ELF-1 (cell line): ENCODE measurements at regions not wholly inside any gene's neighbourhood (a gene's known extent, or its start where the extent isn't known, plus 50 kb on each side); places are given as distances from the start of the nearest gene placed in this dataset.
"Not testable (repeated sequence)": the region's sequence is repeated elsewhere in the genome, so short reads cannot be mapped to it uniquely, and the experiment has no call there.

ENCODE experiments used
- DNase-seq: peaks from one replicate; pipeline ENCODE4 v3.0.0-alpha.2; 2016; ENCODE audit warnings: low read depth, low spot score

DNA sequence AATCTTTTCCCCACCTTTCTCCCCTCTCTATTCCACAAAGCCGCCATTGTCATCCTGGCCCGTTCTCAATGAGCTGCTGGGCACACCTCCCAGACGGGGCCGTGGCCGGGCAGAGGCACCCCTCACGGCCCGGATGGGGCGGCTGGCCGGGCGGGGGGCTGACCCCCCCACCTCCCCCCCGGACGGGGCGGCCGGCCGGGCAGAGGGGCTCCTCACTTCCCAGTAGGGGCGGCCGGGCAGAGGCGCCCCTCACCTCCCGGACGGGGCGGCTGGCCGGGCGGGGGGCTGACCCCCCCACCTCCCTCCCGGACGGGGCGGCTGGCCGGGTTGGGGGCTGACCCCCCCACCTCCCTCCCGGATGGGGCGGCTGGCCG, 85.6 kb downstream of the OR2B2 start:
- not testable (repeated sequence) for DNase-seq

DNA sequence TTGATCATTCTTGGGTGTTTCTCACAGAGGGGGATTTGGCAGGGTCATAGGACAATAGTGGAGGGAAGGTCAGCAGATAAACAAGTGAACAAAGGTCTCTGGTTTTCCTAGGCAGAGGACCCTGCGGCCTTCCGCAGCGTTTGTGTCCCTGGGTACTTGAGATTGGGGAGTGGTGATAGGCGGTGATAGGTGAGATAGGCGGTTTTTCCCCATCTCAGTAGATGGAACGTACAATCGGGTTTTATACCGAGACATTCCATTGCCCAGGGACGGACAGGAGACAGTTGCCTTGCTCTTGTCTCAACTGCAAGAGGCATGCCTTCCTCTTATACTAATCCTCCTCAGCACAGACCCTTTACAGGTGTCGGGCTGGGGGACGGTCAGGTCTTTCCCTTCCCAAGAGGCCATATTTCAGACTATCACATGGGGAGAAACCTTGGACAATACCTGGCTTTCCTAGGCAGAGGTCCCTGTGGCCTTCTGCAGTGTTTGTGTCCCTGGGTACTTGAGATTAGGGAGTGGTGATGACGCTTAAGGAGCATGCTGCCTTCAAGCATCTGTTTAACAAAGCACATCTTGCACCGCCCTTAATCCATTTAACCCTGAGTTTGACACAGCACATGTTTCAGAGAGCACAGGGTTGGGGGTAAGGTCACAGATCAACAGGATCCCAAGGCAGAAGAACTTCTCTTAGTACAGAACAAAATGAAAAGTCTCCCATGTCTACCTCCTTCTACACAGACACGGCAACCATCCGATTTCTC, 86.2 kb downstream of the OR2B2 start:
- peak; percentile 85 for DNase-seq

DNA sequence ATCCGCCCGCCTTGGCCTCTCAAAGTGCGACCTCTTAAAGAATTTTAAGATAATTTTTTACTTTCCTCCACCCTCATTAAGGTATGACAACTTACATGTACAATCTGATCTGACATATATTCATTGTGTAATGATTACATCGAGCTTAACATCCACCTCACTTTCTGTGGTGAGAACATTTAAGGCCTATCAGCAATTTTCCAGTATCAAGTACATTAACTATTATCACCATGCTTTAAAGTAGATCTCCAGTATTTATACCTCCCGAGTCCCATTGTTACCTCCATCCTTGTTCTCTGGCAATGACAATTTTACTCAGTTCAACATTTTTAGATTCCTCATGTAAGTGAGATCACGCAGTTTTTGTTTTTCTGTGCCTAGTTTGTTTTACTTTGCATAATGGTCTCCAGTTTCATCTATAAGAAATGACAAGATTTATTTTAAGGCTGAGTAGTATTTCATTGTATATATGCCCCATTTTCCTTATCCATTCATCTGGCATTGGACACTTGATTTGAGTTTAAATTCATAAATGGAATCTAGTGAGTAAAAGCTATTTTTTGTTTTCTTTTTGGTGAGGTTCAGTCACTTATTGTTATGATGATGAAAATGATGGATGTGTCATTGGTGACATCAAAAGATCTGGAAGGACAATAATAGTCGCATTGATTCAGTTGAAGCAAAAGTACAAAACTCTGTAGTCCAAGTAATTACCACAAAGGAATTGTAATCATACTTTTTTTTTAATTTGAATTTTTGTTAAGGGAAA, 87.0 kb downstream of the OR2B2 start:
- DNase-seq: no peak

DNA sequence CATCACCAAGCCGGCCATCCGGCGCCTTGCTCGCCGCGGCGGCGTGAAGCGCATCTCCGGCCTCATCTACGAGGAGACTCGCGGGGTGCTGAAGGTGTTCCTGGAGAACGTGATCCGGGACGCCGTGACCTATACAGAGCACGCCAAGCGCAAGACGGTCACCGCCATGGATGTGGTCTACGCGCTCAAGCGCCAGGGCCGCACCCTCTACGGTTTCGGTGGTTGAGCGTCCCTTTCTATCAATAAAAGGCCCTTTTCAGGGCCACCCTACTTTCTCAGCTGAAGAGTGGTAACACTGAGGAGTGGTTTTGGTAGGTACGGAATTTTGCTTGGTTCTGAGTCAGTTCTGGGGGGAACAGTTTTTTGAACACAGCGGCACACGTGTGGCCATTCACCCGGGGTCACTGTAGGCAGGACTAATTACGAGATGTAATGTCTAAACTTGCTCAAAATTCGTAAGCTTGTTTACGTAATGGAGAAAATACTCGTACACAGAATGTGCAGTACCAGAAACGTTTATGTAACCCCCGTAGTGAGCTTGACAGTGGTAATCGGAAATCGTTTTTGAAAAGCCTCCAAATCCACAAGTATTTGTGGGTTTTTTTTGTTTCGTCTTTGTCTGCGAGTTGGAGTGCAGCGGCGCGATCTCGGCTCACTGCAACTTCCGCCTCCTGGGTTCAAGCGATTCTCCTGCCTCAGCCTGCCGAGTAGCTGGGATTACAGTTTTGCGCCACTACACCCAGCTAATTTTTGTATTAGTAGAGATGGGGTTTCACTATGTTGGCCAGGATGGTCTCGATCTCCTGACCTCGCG, 87.8 kb downstream of the OR2B2 start:
- DNase-seq: peak; percentile 64

DNA sequence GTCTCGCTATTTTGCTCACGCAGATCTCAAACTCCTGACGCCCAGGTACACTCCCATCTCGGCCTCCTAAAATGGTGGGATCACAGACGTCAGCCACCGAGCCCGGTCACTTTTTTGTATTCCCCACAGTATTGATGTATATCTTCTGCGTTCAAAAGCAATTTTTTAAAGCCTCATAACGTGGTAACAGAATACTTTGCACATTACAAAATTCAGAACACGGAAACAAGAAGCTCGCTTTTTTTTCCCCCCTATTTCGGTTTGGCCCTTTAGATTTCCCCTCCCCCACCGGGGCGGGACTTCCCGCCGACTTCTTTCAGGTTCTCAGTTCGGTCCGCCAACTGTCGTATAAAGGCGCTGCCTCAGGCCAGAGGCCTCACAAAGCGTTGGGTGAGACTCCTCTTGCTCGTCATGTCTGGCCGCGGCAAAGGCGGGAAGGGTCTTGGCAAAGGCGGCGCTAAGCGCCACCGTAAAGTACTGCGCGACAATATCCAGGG, 88.4 kb downstream of the OR2B2 start:
- DNase-seq: peak; percentile 86

DNA sequence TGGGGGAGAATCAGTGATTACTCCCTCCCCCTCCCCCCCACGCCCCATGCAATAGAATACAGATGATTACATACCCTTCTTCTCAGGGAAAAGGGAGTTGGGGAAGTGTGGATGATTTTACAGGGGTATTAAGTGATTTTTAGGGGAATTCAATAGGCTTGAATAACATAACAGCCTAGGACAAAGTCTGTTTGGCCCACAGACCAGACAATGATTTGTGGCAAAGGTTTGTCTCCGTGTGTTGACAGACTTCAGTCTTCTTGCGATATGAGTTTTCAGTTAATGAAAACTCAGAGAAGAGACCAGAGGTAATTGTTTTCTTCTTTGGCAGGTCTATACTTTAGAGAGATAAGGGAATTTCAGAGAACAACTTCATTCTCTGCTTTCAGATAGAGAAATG, 95.3 kb downstream of the OR2B2 start:
- no peak for DNase-seq

DNA sequence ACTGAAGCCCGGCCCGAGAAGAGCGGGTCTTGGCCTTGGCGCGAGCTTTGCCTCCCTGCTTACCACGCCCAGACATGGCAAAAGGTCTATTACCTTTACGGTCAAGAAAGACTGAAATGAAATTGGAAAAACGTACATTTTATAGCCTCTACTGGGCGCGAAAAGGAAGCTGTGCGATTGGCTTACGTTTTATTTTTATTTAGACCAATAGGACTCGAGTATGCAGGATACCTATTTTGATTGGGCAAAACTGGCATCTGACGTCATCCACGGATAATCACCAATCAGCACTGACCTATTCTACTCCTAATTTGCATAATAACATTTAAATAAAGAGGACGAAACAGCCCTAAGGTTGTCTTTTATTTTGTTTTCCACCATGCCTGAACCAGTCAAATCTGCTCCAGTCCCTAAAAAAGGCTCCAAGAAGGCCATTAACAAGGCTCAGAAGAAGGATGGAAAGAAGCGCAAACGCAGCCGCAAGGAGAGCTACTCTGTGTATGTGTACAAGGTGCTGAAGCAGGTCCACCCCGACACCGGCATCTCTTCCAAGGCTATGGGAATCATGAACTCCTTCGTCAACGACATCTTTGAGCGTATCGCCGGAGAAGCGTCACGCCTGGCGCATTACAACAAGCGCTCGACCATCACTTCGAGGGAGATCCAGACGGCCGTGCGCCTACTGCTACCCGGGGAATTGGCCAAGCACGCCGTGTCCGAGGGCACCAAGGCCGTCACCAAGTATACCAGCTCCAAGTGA, 97.4 kb downstream of the OR2B2 start:
- peak; percentile 96 for DNase-seq

DNA sequence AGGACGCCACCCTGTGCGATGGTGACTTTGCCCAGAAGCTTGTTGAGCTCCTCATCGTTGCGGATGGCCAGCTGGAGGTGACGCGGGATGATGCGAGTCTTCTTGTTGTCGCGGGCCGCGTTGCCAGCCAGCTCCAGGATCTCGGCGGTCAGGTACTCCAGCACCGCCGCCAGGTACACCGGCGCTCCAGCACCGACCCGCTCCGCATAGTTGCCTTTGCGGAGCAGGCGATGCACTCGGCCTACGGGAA, 97.9 kb downstream of the OR2B2 start:
- not testable (repeated sequence) for DNase-seq

DNA sequence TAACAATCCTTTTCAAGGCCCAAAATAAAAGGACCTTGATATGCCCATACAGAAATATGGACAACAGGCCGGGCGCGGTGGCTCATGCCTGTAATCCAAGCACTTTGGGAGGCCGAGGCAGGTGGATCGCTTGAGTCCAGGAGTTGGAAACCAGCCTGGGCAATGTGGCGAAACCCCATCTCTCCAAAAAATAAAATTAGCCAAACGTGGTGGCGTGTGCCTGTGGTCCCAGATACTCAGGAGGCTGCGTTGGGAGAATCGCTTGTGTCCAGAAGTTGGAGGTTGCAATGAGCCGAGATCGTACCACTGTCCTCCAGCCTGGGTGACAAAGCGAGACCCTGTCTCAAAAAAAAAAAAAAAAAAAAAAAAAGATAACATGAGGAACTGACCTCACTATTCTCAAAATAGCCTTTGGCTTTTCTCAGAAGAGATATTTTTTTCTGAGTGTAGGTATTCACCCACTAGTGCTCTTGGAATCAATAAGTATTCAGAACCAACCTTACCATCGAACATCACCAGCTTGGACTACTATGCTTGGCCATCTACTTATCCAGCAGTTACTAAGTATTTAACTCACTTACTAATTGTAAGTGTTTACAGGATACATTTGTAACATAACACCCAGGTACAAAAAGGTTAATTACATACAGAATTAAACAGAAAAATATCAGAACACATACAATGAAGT, 99.2 kb downstream of the OR2B2 start:
- peak; percentile 82 for DNase-seq

DNA sequence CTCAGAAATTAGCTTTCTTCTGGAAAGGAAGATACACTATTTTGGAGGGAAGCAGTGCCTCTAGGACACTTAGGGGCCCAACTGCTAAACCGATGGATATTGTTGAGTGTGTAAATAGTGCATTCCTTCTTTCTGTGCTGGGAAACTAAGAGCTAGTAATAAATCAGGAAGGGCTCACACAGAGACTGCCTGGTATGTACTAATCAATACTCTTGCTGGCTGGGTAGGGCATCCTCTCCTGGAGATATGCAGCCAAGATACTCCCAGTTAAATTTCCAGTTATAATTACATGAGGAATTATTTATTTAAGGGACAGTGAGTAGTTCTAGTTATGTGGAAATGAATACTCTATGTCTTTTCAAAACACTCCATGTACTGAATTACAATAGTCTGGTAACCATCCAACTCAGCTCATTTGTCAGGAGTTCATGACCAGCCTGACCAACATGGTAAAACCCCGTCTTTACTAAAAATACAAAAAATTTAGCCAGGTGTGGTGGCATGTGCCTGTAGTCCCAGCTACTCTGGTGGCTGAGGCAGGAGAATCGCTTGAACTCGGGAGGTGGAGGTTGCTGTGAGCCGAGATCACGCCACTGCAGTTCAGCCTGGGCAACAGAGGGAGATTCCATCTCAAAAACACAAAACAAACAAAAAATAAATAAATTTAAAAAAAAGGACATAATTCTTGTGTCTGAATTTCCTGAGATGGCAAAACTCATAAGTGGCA, 100.0 kb downstream of the OR2B2 start:
- DNase-seq: peak; percentile 44

DNA sequence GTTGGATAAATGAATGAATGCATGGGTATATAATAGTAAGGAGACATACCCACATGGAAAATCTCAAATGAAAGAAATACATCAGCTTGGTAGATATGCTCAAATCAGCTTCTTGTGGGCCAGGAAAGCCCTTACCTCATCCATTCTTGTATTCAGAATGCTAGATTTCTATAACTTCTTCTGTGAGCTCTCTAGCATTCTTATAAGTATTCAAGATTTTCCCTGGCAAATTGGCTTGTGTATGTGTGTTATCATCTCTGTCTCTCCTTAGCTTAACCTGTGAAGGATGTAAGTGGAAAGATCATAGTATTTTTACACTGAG, 100.8 kb downstream of the OR2B2 start:
- no peak for DNase-seq

DNA sequence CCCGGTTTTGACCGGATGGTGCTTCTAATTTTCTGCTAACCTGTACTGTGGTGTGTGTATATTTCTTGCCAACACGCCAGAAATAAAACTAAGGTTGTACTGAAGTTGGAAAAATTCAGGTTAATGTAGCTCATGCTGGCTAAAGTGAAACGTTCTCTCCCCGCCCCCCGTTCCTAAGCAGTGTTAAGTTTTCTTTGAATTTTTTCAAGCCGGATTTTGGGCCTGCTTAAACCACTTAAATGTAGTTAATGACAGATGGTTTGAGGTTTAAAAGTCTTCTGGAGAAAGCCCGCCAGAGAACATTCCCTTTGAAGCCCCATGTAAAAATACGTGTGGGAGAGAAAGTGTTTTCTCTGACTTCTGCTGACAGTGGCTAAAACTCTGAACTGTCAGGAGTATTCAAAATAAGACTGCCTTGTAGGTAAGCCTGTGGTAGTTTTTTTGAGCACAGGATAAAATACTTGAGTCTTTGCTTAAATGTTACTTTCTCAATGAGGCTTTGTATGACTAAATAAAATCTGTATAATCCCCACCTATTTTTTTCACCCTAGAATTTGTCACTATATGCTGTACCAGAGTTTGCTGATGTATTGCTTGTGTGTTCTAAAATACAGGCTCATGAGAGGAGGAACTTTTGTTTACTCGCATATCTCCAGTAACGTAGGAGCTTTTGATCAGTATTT, 101.3 kb downstream of the OR2B2 start:
- DNase-seq: peak; percentile 66

DNA sequence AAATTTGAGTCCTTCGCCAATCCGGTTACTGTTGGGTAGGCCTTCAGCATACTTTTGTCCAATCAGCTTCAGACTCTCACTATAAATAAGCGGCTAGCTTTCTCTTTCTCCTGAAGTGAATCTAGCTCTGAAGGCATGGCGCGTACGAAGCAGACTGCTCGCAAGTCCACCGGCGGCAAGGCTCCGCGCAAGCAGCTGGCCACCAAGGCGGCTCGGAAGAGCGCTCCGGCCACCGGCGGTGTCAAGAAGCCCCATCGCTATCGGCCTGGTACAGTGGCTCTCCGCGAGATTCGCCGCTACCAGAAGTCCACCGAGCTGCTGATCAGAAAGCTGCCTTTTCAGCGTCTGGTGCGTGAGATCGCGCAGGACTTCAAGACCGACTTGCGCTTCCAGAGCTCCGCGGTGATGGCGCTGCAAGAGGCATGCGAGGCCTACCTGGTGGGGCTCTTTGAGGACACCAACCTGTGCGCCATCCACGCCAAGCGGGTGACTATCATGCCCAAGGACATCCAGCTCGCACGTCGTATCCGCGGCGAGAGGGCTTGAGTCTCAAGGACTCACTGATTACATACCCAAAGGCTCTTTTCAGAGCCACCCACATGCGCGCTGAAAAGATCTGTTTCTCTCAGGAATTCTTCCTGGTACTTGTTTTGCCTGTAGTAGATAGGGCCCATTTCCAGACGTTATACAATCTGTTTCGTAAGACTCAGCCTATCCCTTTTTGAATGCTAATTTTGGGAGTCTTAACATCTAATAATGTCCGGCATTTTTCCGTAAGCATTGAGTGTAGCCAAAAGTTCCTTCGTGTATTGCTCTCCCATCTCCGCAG, 102.0 kb downstream of the OR2B2 start:
- peak; percentile 95 for DNase-seq

DNA sequence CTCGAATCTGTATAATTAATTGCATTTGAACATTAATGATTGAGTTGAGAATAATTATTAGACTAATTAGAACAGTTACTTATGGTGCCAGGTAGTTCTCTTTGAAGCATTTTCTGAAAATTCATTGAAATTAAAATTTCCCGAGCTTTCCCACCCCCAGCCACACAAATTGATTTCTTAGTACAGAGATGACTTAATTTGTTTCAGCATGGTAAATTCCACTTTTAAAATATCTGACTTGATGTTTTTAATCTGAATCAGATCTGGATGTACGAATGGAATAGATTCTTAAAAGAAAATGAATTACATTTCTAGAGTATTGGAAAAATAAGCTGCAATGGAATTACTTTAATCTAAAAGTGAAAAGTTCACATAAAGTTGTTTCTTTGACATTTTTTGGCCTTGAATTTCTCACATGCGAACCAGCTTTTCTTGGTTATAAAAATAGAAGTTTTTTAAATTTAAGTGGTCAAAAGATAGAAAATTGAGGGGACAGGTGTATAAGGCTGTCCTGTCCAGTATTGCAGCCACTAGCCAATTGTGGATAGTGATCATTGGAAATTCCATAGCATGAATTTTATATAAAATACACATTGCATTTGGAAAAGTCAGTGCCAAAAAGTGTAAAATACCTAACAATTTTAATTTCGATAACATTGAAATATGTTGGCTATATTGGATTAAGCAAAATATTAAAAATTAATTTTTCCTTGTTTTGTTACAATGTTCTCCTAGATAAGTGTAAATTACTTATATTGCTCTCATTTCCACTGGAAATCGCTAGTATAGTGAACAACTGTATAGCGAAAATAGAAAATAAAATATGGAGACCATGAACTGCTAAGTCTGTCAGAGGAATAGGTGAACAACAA, 102.9 kb downstream of the OR2B2 start:
- DNase-seq: no peak

DNA sequence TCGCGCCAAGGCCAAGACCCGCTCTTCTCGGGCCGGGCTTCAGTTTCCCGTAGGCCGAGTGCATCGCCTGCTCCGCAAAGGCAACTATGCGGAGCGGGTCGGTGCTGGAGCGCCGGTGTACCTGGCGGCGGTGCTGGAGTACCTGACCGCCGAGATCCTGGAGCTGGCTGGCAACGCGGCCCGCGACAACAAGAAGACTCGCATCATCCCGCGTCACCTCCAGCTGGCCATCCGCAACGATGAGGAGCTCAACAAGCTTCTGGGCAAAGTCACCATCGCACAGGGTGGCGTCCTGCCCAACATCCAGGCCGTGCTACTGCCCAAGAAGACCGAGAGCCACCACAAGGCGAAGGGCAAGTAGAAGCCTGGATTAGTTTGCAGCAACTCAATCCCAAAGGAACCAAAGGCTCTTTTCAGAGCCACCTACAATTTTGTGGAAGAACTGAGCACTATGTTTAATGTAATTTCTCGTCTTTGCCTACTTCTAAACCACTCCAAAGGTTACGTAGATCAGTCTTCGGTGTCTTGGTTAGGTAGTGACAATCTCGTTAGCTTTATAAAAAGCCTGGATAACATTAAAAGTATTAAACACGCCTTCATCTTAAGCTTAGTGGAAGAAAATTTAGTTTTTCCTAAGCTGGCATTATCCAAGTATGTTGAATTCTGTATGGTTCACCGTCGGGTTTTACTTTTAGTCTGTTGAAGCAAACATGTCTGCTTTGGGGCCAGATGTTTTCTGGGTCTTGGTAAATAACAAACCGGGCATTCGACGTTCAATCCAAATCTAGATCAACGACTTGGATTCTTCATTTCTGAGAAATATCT, 103.7 kb downstream of the OR2B2 start:
- DNase-seq: peak; percentile 76

DNA sequence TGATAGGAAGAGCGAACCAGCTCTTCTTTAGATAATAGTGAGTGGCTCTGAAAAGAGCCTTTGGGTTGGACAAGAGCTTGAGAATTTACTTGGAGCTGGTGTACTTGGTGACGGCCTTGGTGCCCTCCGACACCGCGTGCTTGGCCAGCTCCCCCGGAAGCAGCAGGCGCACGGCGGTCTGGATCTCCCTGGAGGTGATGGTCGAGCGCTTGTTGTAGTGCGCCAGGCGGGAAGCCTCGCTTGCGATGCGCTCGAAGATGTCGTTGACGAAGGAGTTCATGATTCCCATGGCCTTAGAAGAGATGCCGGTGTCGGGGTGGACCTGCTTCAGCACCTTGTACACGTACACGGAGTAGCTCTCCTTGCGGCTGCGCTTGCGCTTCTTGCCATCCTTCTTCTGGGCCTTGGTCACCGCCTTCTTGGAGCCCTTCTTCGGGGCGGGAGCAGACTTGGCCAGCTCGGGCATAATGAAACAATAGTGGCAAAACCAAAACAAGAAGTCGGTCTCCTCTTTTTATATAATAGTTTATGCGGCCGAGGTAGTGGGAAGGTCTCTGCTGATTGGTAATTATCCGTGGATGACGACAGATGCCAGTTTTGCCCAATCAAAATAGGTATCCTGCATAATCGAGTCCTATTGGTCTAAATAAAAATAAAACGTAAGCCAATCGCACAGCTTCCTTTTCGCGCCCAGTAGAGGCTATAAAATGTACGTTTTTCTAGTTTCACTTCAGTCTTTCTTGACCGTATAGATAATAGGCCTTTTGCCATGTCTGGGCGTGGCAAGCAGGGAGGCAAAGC, 104.6 kb downstream of the OR2B2 start:
- DNase-seq: peak; percentile 97
